ENCODE measurements at regions not wholly inside any gene's neighbourhood (a gene's known extent, or its start where the extent isn't known, plus 50 kb on each side); places are given as distances from the start of the nearest gene placed in this dataset.

- peak; percentile 74 for TF ChIP-seq CTCF (IDR thresholded peaks at IDR 0.05; ENCODE audit: low read depth, low read length, missing control alignments)
- no peak overlapping the region for H3K4me3 ChIP-seq (ENCODE audit: low read depth, low read length)
- no peak overlapping the region for H3K27ac ChIP-seq
- H3K27me3 ChIP-seq (replicated peaks) = no peaks in the 10 kb centered on the region
- DNase-seq = peak; percentile 42
- in situ Hi-C loops (cut with HindIII; ENCODE audit: low pct_ligation_motif_present, low sequenced_read_pairs) = no loop called here
- no peaks in the 10 kb centered on the region for H3K36me3 ChIP-seq (replicated peaks)
These were observed 53.1 kb upstream of the HMCN1 start for GRCh38 chr1:185681034-185681633.

GRCh38 chr1:185680453-185680852 lies 53.7 kb upstream of the HMCN1 start:
- no peak for TF ChIP-seq CTCF (IDR thresholded peaks at IDR 0.05; ENCODE audit: low read depth, low read length, missing control alignments)
- in situ Hi-C loops (cut with HindIII; ENCODE audit: low pct_ligation_motif_present, low sequenced_read_pairs) = no loop called here
- DNase-seq = no peak
- H3K36me3 ChIP-seq (replicated peaks) = no peaks in the 10 kb centered on the region
- no peak overlapping the region for H3K27ac ChIP-seq
- H3K27me3 ChIP-seq (replicated peaks) = no peaks in the 10 kb centered on the region
- H3K4me3 ChIP-seq (ENCODE audit: low read depth, low read length) = no peak overlapping the region

GRCh38 chr1:185679220-185679619 lies 55.0 kb upstream of the HMCN1 start:
- no peak for DNase-seq
- Histone ChIP-seq H3K27me3 (replicated peaks) (no peaks in the 10 kb centered on the region), H3K4me3 (ENCODE audit: low read depth, low read length) (no peak overlapping the region), H3K36me3 (replicated peaks) (no peaks in the 10 kb centered on the region), H3K27ac (no peak overlapping the region)
- TF ChIP-seq CTCF (IDR thresholded peaks at IDR 0.05; ENCODE audit: low read depth, low read length, missing control alignments) = no peak
- in situ Hi-C loops (cut with HindIII; ENCODE audit: low pct_ligation_motif_present, low sequenced_read_pairs) = no loop called here

- no peak overlapping the region for H3K4me3 ChIP-seq (ENCODE audit: low read depth, low read length)
- no peaks in the 10 kb centered on the region for H3K27me3 ChIP-seq (replicated peaks)
- TF ChIP-seq CTCF (IDR thresholded peaks at IDR 0.05; ENCODE audit: low read depth, low read length, missing control alignments) = no peak
- no peak for DNase-seq
- in situ Hi-C loops (cut with HindIII; ENCODE audit: low pct_ligation_motif_present, low sequenced_read_pairs) = no loop called here
- no peak overlapping the region for H3K27ac ChIP-seq
- H3K36me3 ChIP-seq (replicated peaks) = no peaks in the 10 kb centered on the region
These were observed 57.2 kb upstream of the HMCN1 start for GRCh38 chr1:185676969-185677368.

- no peak for TF ChIP-seq CTCF (IDR thresholded peaks at IDR 0.05; ENCODE audit: low read depth, low read length, missing control alignments)
- no peak overlapping the region for H3K27ac ChIP-seq
- no peak for DNase-seq
- no peaks in the 10 kb centered on the region for H3K27me3 ChIP-seq (replicated peaks)
- H3K4me3 ChIP-seq (ENCODE audit: low read depth, low read length) = no peak overlapping the region
- no peaks in the 10 kb centered on the region for H3K36me3 ChIP-seq (replicated peaks)
- in situ Hi-C loops (cut with HindIII; ENCODE audit: low pct_ligation_motif_present, low sequenced_read_pairs) = no loop called here
These were observed 60.0 kb upstream of the HMCN1 start for GRCh38 chr1:185674201-185674600.

- Histone ChIP-seq H3K4me3 (ENCODE audit: low read depth, low read length) (no peak overlapping the region), H3K27me3 (replicated peaks) (no peaks in the 10 kb centered on the region), H3K27ac (no peak overlapping the region), H3K36me3 (replicated peaks) (no peaks in the 10 kb centered on the region)
- no peak for TF ChIP-seq CTCF (IDR thresholded peaks at IDR 0.05; ENCODE audit: low read depth, low read length, missing control alignments)
- no peak for DNase-seq
- in situ Hi-C loops (cut with HindIII; ENCODE audit: low pct_ligation_motif_present, low sequenced_read_pairs) = no loop called here
These were observed 61.4 kb upstream of the HMCN1 start for GRCh38 chr1:185672719-185673360.
